Right lobe of liver (tissue), 4 donors: ENCODE measurements at regions not wholly inside any gene's neighbourhood (a gene's known extent, or its start where the extent isn't known, plus 50 kb on each side); places are given as distances from the start of the nearest gene placed in this dataset.
"Not testable (repeated sequence)": the region's sequence is repeated elsewhere in the genome, so short reads cannot be mapped to it uniquely, and the experiment has no call there.

ENCODE experiments used
- POLR2A ChIP-seq: fragments of 450-650 bp; IDR thresholded peaks from one replicate; pipeline ENCODE4 v1.6.1; 2017; ENCODE audit warnings: antibody characterized with exemption, mild to moderate bottlenecking
- TF ChIP-seq, protein P1 (sequence below), 4 donors: fragments of 200-600 bp in 3 of 4; fragments of 450-650 bp in 1 of 4; IDR thresholded peaks; one replicate each; pipeline versions ENCODE4 v1.5.1 to v1.8.0; 2016 to 2022; ENCODE audit warnings: antibody characterized with exemption in 4 of 4, mild to moderate bottlenecking in 2 of 4
- donor health status: DM: no; HTN: no; CAD: no.
- donor health status: DM: no; HTN: no; CAD: no.
- donor health status: DM: no; HTN: yes; CAD: no.

DNA sequence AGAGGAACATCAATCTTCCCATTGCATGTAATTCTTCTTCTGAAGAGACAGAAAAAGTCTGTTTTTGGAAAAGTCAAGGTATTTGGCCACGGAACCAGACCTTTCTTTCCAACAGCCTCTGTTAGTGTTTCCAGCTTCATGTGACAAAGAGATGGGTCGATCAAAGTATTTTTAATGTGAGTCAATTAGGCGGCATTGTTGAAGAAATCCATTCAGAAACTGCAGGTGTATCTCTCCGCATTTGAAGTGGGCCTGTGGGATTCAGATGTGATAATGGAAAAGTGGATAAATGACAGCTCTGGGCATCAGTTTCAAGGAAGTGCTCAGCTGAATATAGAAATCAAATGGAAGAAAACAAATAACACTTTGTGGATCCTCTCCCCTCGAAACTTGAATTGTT is 143.1 kb upstream of the CHL1 start:
- TF ChIP-seq POLR2A, result not testable (repeated sequence)
- TF ChIP-seq, protein P1, sequence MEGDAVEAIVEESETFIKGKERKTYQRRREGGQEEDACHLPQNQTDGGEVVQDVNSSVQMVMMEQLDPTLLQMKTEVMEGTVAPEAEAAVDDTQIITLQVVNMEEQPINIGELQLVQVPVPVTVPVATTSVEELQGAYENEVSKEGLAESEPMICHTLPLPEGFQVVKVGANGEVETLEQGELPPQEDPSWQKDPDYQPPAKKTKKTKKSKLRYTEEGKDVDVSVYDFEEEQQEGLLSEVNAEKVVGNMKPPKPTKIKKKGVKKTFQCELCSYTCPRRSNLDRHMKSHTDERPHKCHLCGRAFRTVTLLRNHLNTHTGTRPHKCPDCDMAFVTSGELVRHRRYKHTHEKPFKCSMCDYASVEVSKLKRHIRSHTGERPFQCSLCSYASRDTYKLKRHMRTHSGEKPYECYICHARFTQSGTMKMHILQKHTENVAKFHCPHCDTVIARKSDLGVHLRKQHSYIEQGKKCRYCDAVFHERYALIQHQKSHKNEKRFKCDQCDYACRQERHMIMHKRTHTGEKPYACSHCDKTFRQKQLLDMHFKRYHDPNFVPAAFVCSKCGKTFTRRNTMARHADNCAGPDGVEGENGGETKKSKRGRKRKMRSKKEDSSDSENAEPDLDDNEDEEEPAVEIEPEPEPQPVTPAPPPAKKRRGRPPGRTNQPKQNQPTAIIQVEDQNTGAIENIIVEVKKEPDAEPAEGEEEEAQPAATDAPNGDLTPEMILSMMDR (IDR thresholded peaks at IDR 0.05), result not testable (repeated sequence)
